ENCODE measurements at regions not wholly inside any gene's neighbourhood (a gene's known extent, or its start where the extent isn't known, plus 50 kb on each side); places are given as distances from the start of the nearest gene placed in this dataset.

DNA sequence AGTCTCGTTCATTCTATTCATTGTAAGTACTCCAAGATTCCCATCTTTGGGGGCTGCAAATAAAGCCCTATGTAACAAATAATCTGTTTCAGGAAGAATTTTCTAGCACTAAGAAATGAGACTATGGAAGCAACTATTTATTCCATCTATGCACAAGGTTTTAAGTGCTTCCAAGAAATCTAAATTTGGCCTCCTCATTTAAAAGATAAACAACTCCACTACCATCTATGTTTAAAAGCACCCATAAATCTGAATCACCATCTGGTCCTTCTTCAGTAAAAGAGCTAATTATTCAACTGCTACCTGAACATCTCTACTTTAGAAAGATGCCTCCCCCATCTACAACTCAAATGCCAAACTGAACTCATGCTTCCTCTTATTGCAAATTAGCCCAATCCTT, 547.3 kb upstream of the LRRC4C start:
- TF ChIP-seq, protein P1, sequence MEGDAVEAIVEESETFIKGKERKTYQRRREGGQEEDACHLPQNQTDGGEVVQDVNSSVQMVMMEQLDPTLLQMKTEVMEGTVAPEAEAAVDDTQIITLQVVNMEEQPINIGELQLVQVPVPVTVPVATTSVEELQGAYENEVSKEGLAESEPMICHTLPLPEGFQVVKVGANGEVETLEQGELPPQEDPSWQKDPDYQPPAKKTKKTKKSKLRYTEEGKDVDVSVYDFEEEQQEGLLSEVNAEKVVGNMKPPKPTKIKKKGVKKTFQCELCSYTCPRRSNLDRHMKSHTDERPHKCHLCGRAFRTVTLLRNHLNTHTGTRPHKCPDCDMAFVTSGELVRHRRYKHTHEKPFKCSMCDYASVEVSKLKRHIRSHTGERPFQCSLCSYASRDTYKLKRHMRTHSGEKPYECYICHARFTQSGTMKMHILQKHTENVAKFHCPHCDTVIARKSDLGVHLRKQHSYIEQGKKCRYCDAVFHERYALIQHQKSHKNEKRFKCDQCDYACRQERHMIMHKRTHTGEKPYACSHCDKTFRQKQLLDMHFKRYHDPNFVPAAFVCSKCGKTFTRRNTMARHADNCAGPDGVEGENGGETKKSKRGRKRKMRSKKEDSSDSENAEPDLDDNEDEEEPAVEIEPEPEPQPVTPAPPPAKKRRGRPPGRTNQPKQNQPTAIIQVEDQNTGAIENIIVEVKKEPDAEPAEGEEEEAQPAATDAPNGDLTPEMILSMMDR (IDR thresholded peaks at IDR 0.05): no peak
- no peak for TF ChIP-seq REST (IDR thresholded peaks at IDR 0.05; ENCODE audit: insufficient read depth in 1 of 2, low read depth in 2 of 2, low read length in 1 of 2)
- TF ChIP-seq POLR2AphosphoS5 (IDR thresholded peaks at IDR 0.05; ENCODE audit: low read depth, low read length): no peak

All from Panc1 (cell line).